Astrocyte (in vitro differentiated cells and primary cell): ENCODE measurements at regions not wholly inside any gene's neighbourhood (a gene's known extent, or its start where the extent isn't known, plus 50 kb on each side); places are given as distances from the start of the nearest gene placed in this dataset.

Experiments
- CTCF ChIP-seq: IDR thresholded peaks from 2 replicates; pipeline ENCODE4 v1.5.1; 2011; ENCODE audit warnings: low read depth, mild to moderate bottlenecking, inconsistent platforms, low read length, moderate library complexity; ENCODE audit not compliant: insufficient read depth
- EZH2 ChIP-seq: IDR thresholded peaks from 2 replicates; pipeline ENCODE4 v1.6.1; 2012; ENCODE audit warnings: mild to moderate bottlenecking, low read length, inconsistent platforms; ENCODE audit not compliant: insufficient read depth

GRCh38 chr5:27947088-27947487 is 908.7 kb upstream of the CDH9 start:
- TF ChIP-seq CTCF (no peak), EZH2 (no peak)
